ENCODE measurements at regions not wholly inside any gene's neighbourhood (a gene's known extent, or its start where the extent isn't known, plus 50 kb on each side); places are given as distances from the start of the nearest gene placed in this dataset.

DNA sequence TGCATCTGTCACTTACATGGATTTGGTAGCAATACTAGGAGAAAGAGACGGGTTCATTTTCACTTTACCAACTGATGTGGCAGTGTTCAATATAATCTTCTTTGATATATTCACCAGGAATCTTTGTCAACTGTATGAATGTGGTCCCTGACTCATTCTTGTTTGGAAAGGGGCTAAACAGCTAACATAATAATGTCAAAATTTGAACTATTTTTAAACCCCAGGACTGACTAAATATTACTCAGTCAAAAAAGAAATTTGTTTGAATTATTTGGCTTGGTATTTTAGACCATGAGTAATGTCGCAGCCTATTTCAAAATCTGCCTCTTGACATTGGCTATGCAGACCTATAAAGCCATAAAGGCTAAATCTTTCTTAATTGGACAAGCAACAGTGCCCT, 413.7 kb upstream of the RGPD4 start:
- no peak overlapping the region for H3K4me3 ChIP-seq (ENCODE audit: low read depth, low read length)
- TF ChIP-seq, protein P1, sequence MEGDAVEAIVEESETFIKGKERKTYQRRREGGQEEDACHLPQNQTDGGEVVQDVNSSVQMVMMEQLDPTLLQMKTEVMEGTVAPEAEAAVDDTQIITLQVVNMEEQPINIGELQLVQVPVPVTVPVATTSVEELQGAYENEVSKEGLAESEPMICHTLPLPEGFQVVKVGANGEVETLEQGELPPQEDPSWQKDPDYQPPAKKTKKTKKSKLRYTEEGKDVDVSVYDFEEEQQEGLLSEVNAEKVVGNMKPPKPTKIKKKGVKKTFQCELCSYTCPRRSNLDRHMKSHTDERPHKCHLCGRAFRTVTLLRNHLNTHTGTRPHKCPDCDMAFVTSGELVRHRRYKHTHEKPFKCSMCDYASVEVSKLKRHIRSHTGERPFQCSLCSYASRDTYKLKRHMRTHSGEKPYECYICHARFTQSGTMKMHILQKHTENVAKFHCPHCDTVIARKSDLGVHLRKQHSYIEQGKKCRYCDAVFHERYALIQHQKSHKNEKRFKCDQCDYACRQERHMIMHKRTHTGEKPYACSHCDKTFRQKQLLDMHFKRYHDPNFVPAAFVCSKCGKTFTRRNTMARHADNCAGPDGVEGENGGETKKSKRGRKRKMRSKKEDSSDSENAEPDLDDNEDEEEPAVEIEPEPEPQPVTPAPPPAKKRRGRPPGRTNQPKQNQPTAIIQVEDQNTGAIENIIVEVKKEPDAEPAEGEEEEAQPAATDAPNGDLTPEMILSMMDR (IDR thresholded peaks at IDR 0.05; ENCODE audit: insufficient read depth, low read depth, low read length, missing control alignments) = no peak
- no peak for DNase-seq (ENCODE audit: low read depth)

DNA sequence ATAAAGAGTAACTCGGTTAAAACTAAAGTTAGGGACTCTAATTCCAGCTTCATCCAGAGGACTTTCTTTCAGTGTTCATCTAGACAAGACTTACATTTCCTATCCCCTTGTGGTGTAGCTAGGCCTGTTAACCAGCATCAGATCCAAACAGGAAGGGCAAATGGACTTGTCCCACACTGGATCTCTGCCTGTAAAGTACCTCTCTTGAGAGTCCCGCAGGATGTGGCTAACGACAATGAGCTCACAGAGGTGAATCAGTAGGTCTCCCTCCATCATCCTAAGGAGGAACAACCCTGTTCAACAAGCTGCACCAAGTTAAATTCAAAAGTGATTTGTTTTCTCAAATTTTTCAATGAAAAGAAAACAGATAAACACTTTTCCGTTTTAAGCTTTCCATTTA, 412.3 kb upstream of the RGPD4 start:
- no peak for DNase-seq (ENCODE audit: low read depth)
- H3K4me3 ChIP-seq (ENCODE audit: low read depth, low read length) = no peak overlapping the region
- TF ChIP-seq, protein P1 (IDR thresholded peaks at IDR 0.05; ENCODE audit: insufficient read depth, low read depth, low read length, missing control alignments) = no peak

DNA sequence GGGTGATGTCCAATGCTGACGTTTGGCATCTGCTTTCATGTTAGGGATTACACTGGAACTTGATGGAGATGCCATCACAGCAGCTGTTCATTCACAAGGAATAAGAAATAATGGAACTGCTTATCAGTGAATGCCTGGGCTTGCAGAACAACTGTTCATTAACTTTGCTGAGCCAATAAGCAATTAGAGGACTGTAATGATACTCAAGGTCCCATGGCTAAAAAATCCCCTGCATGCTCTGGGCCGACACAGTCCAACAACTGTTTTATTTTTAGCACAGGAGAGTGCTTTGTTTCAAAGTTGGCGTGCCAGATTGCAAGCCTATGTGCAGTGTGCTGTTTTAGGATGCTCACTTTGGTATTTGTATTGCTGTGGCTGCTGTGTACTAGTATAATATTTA, 408.0 kb upstream of the RGPD4 start:
- no peak for DNase-seq (ENCODE audit: low read depth)
- TF ChIP-seq, protein P1 (IDR thresholded peaks at IDR 0.05; ENCODE audit: insufficient read depth, low read depth, low read length, missing control alignments) = no peak
- no peak overlapping the region for H3K4me3 ChIP-seq (ENCODE audit: low read depth, low read length)

DNA sequence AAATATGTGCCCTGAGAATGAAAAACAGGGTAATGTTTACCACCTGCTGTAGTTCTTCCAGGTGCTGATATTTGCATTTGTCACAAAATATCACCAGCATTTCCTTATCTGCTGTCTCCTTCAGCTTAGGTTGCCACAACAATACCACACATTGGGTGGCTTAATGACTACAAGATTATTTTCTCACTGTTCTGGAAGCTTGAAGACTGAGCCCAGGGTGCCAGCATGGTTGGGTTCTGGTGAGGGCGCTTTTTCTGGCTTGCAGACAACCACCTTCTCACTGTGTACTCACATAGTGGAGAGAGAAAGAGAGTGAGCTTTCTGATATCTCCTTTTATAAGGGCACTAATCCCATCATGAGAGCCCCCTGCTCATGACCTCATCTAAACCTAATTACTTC, 407.5 kb upstream of the RGPD4 start:
- TF ChIP-seq, protein P1 (IDR thresholded peaks at IDR 0.05; ENCODE audit: insufficient read depth, low read depth, low read length, missing control alignments) = no peak
- DNase-seq (ENCODE audit: low read depth) = no peak
- no peak overlapping the region for H3K4me3 ChIP-seq (ENCODE audit: low read depth, low read length)

GRCh38 chr2:107428781-107429180, 397.9 kb upstream of the RGPD4 start:
- H3K4me3 ChIP-seq (ENCODE audit: low read depth, low read length) = no peak overlapping the region
- TF ChIP-seq, protein P1 (IDR thresholded peaks at IDR 0.05; ENCODE audit: insufficient read depth, low read depth, low read length, missing control alignments) = no peak
- DNase-seq (ENCODE audit: low read depth) = no peak

- TF ChIP-seq, protein P1 (IDR thresholded peaks at IDR 0.05; ENCODE audit: insufficient read depth, low read depth, low read length, missing control alignments) = no peak
- no peak for DNase-seq (ENCODE audit: low read depth)
- no peak overlapping the region for H3K4me3 ChIP-seq (ENCODE audit: low read depth, low read length)
Measured at GRCh38 chr2:107430006-107430405, 396.7 kb upstream of the RGPD4 start.

DNA sequence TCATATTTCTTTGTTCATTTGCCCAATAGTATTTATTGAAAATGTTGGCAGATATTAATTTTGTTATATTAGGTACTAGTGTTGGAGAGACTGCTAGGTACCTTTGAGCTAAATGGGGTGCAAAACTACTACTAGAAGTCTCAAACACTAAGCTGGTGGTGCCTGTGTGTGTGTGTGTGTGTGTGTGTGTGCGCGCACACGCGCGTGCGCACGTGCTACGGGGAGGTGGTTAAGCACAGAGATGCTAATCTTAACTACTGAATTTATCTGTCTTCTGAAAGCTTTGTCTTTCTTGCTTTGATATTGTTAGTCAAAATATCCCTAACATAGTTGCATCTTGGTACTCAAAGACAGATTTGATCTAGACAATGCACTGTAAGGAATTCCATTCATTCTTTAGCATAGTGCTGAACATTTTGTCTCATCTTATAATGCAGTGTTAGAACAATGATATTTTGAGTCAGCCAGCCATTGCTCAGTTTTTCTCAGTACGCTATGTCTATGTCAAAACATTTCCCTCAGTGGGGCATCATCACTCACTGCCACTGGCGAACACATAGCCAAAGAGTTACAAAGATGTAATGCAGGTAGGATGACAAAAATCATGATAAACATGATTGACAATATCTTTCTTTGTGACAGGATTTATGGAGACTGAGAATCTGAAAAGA, 396.0 kb upstream of the RGPD4 start:
- no peak for DNase-seq (ENCODE audit: low read depth)
- no peak overlapping the region for H3K4me3 ChIP-seq (ENCODE audit: low read depth, low read length)
- TF ChIP-seq, protein P1 (IDR thresholded peaks at IDR 0.05; ENCODE audit: insufficient read depth, low read depth, low read length, missing control alignments) = no peak

Data from GM12865 (cell line).